Adrenal gland (tissue), 9 donors: ENCODE measurements at regions not wholly inside any gene's neighbourhood (a gene's known extent, or its start where the extent isn't known, plus 50 kb on each side); places are given as distances from the start of the nearest gene placed in this dataset.
A peak's percentile ranks its signal among the peaks of the same experiment; 100 is the strongest.

Source experiments
- DNase-seq, 7 donors: peaks; one replicate each; pipeline ENCODE4 v3.0.0-alpha.2; 2019 to 2020
- H3K27ac ChIP-seq, 5 donors: fragments of 200-600 bp; sonication (generic) in 4 of 5; 1 replicate in 3 of 5; 2 replicates in 2 of 5; pipeline versions ENCODE4 v1.5.1 to v1.8.0; 2016 to 2020; ENCODE audit warnings: mild to moderate bottlenecking in 1 of 5
- H3K27me3 ChIP-seq: fragments of 200-600 bp; 2 replicates; pipeline ENCODE4 v1.8.0; 2021
- H3K36me3 ChIP-seq, 2 donors: fragments of 200-600 bp; replicated peaks in 1 of 2; 1 replicate in 1 of 2; 2 replicates in 1 of 2; pipeline versions ENCODE4 v1.5.1 to v1.8.0; 2018 to 2022
- H3K4me1 ChIP-seq, 2 donors: fragments of 200-600 bp; replicated peaks in 1 of 2; 1 replicate in 1 of 2; 2 replicates in 1 of 2; pipeline versions ENCODE4 v1.5.1 to v1.8.0; 2018 to 2021
- H3K4me3 ChIP-seq, 4 donors: fragments of 200-600 bp; sonication (generic) in 3 of 4; one replicate each; pipeline ENCODE4 v1.5.1; 2016 to 2018
- H3K9me3 ChIP-seq, 3 donors: fragments of 200-600 bp; sonication (generic) in 1 of 3; replicated peaks in 1 of 3; 1 replicate in 2 of 3; 2 replicates in 1 of 3; pipeline versions ENCODE4 v1.5.1 to v1.8.0; 2016 to 2021
- CTCF ChIP-seq, 6 experiments: fragments of 450-650 bp in 4 of 6; fragments of 200-600 bp in 2 of 6; sonication (generic) in 1 of 6; IDR thresholded peaks; 1 replicate in 5 of 6; 2 replicates in 1 of 6; pipeline versions ENCODE4 v1.5.1 to v1.8.0; 2016 to 2021; ENCODE audit warnings: antibody characterized with exemption in 6 of 6, mild to moderate bottlenecking in 2 of 6, moderate library complexity in 1 of 6
- POLR2A ChIP-seq, 2 donors: fragments of 450-650 bp; IDR thresholded peaks; one replicate each; pipeline ENCODE4 v1.6.1; 2017; ENCODE audit warnings: antibody characterized with exemption in 2 of 2, mild to moderate bottlenecking in 2 of 2, moderate library complexity in 1 of 2
- WGBS, 4 donors: extraction: QIAGEN DNeasy Blood & Tissue Kit in 2 of 4; methylation state at CpG; one replicate each; pipeline versions ENCODE4 v1.1.5 to v1.1.7; 2013 to 2017; 5-methylcytosine and 5-hydroxymethylcytosine counted together
- intact Hi-C, 2 donors: fragments of 100-400 bp; cut with DNase I; formaldehyde crosslinking; loops; one replicate each; pipeline versions ENCODE4 v1.14.1 to v1.15.0; 2022 to 2023
- donor health status: healthy with polysubstance abuse.
- donor health status: Bipolar disorder and iron deficiency.
- donor health status: DM: yes; HTN: yes; CAD: no.
- donor health status: DM: no; HTN: no; CAD: no.
- donor health status: DM: no; HTN: no; CAD: no.

DNA sequence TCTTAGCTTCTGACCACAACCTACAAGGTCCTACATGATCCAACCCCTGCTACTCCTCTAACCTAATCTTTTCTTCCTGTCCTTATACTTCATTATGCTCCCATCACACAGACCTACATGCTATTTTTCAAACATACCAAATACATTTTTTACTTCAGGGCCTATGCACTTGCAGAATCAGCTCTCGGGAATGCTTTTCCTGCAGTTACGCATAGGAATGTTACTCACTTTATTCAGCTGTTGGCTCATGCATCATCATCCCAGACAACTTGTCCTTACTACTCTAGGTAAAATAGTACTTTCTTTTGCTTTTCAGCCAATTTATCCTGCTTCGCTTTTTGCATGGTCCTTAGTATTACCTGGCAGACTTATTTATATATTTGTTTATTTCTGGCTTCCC is 105.6 kb downstream of the OXSM start:
- WGBS, 4 donors = 89 to 93% (median 90%) methylated on average over 3 of the region's 3 CpGs
- Histone ChIP-seq H3K27me3 (peaks cover under 1% of the 10 kb centered on the region), H3K9me3 (no peaks in the 10 kb centered on the region), H3K4me3 (no peak overlapping the region), H3K27ac (no peak overlapping the region), H3K4me1 (no peaks in the 10 kb centered on the region), H3K36me3 (no peaks in the 10 kb centered on the region)
- DNase-seq = no peak
- intact Hi-C loops = no loop called here
- no peak for TF ChIP-seq CTCF (IDR thresholded peaks at IDR 0.05)
- no peak for TF ChIP-seq POLR2A (IDR thresholded peaks at IDR 0.05)

- H3K4me3 ChIP-seq = no peak overlapping the region
- H3K27ac ChIP-seq = no peak overlapping the region
- 67 to 74% (median 70%) methylated on average over 6 of the region's 6 CpGs for WGBS, 4 donors
- intact Hi-C loops = no loop called here
- peak in 2 of 7 donors; percentile 13 to 16 for DNase-seq
- H3K9me3 ChIP-seq = no peaks in the 10 kb centered on the region
- TF ChIP-seq POLR2A (IDR thresholded peaks at IDR 0.05) = no peak
- TF ChIP-seq CTCF (IDR thresholded peaks at IDR 0.05) = peak in 1 of 6 experiments; percentile 23
- H3K27me3 ChIP-seq = no peaks in the 10 kb centered on the region
- no peaks in the 10 kb centered on the region for H3K4me1 ChIP-seq
- H3K36me3 ChIP-seq = no peaks in the 10 kb centered on the region
These were observed 107.1 kb downstream of the OXSM start for GRCh38 chr3:25897019-25897418.

DNA sequence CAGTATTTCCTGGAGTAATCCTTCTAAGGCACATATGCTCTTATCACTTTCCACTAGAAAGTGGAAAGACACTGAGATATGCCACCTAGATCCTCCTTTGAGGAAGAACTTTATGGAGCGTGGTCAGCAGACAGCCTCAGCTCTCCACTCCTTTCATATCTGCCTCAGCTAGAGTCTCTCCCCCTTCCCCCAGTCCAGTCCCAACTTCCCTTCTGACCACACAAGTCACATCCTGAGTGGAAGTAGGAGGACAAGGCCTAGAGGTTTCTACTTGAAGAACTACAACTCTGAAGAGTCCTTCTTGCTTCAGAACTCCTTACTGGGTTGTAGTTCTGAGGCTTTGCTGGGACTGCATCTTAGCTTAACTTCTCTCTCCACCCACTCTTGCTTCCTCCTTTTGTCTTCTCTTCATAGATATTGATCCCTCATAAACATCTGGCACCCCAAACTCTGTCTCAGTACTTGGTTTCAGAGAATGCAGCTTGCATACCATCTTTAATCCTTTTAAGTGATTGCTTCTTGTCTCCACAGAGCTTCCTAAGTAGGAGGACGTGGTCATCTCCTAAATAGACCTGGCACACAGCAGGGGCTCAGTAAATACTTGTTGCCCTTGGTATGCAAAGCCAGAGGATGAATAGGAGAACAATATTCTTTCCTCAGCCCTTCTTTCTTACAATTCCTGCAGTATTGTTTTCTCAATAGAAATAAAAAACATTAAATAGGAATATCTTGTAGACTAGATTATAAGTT is 109.6 kb downstream of the OXSM start:
- intact Hi-C loops = no loop called here
- Histone ChIP-seq H3K27ac (no peak overlapping the region), H3K36me3 (no peaks in the 10 kb centered on the region), H3K4me1 (no peaks in the 10 kb centered on the region), H3K27me3 (no peaks in the 10 kb centered on the region), H3K4me3 (no peak overlapping the region), H3K9me3 (no peaks in the 10 kb centered on the region)
- DNase-seq = no peak
- 57 to 72% (median 67%) methylated on average over 2 of the region's 2 CpGs for WGBS, 4 donors
- TF ChIP-seq POLR2A (IDR thresholded peaks at IDR 0.05) (no peak), CTCF (IDR thresholded peaks at IDR 0.05) (no peak)

GRCh38 chr3:25900161-25900560 is 110.3 kb downstream of the OXSM start:
- H3K27ac ChIP-seq = no peak overlapping the region
- H3K36me3 ChIP-seq = no peaks in the 10 kb centered on the region
- no peaks in the 10 kb centered on the region for H3K9me3 ChIP-seq
- no peak for TF ChIP-seq POLR2A (IDR thresholded peaks at IDR 0.05)
- TF ChIP-seq CTCF (IDR thresholded peaks at IDR 0.05) = no peak
- H3K4me1 ChIP-seq = no peaks in the 10 kb centered on the region
- DNase-seq = no peak
- no peaks in the 10 kb centered on the region for H3K27me3 ChIP-seq
- H3K4me3 ChIP-seq = no peak overlapping the region
- 79 to 92% (median 87%) methylated on average over 2 of the region's 2 CpGs for WGBS, 4 donors
- intact Hi-C loops = no loop called here
